WTC11 (cell line): ENCODE measurements at regions not wholly inside any gene's neighbourhood (a gene's known extent, or its start where the extent isn't known, plus 50 kb on each side); places are given as distances from the start of the nearest gene placed in this dataset.

Source experiments
- ATAC-seq: fragments of 200-7000 bp; cut with Tn5 transposase; 2 replicates; pipeline ENCODE4 v1.10.0; 2021; ENCODE audit warnings: mild to moderate bottlenecking, moderate library complexity
- CTCF ChIA-PET: fragments of 300-600 bp; sonication (Branson Sonifier 250); formaldehyde crosslinking; loops from one replicate; lab custom pipeline; 2021; ENCODE audit warnings: antibody characterized with exemption; lab: Charles Lee
- POLR2A ChIA-PET: fragments of 350-600 bp; sonication (Branson Sonifier 250); formaldehyde crosslinking; loops from one replicate; lab custom pipeline; 2021; ENCODE audit warnings: antibody characterized with exemption; lab: Charles Lee
- DNase-seq: peaks from one replicate; pipeline ENCODE4 v3.0.0; 2021; ENCODE audit warnings: low spot score
- H3K27ac Mint-ChIP-seq: 2 replicates; pipeline ENCODE4 v1.8.0; 2021; ENCODE audit warnings: mixed read lengths
- H3K27me3 Mint-ChIP-seq: 2 replicates; pipeline ENCODE4 v1.8.0; 2021; ENCODE audit warnings: low read depth, mild to moderate bottlenecking, moderate library complexity, mixed read lengths
- H3K36me3 Mint-ChIP-seq: 2 replicates; pipeline ENCODE4 v1.8.0; 2021; ENCODE audit warnings: mixed read lengths
- H3K4me1 Mint-ChIP-seq: 2 replicates; pipeline ENCODE4 v1.8.0; 2022; ENCODE audit warnings: mixed read lengths
- H3K4me3 Mint-ChIP-seq: 2 replicates; pipeline ENCODE4 v1.8.0; 2021; ENCODE audit warnings: mild to moderate bottlenecking, moderate library complexity, mixed read lengths
- H3K9me3 Mint-ChIP-seq: 2 replicates; pipeline ENCODE4 v1.8.0; 2021; ENCODE audit warnings: mixed read lengths
- ATF1 ChIP-seq: sonication (generic); formaldehyde crosslinking; IDR thresholded peaks from 2 replicates; pipeline ENCODE4 v1.8.1; 2023; ENCODE audit warnings: mild to moderate bottlenecking, moderate library complexity, missing genetic modification reagents
- CTCF ChIP-seq: fragments of 200-600 bp; IDR thresholded peaks from 2 replicates; pipeline ENCODE4 v1.8.0; 2022; ENCODE audit warnings: antibody characterized with exemption
- E2F1 ChIP-seq: sonication (generic); formaldehyde crosslinking; IDR thresholded peaks from 2 replicates; pipeline ENCODE4 v1.8.0; 2022; ENCODE audit warnings: mild to moderate bottlenecking, missing genetic modification reagents
- ELF4 ChIP-seq: sonication (generic); formaldehyde crosslinking; IDR thresholded peaks from 2 replicates; pipeline ENCODE4 v1.8.1; 2022; ENCODE audit warnings: low read depth, mild to moderate bottlenecking, moderate library complexity, missing genetic modification reagents
- EMX1 ChIP-seq: fragments of 250-450 bp; sonication (Bioruptor Pico); IDR thresholded peaks from 2 replicates; pipeline ENCODE4 v1.8.0; 2021; ENCODE audit warnings: mild to moderate bottlenecking
- ETV6 ChIP-seq: sonication (generic); formaldehyde crosslinking; IDR thresholded peaks from 2 replicates; pipeline ENCODE4 v1.8.1; 2022; ENCODE audit warnings: mild to moderate bottlenecking, missing genetic modification reagents
- HMGXB4 ChIP-seq: sonication (generic); formaldehyde crosslinking; IDR thresholded peaks from 2 replicates; pipeline ENCODE4 v1.8.1; 2023; ENCODE audit warnings: mild to moderate bottlenecking, moderate library complexity, missing genetic modification reagents
- IRF2 ChIP-seq: sonication (generic); formaldehyde crosslinking; IDR thresholded peaks from 2 replicates; pipeline ENCODE4 v1.8.0; 2022; ENCODE audit warnings: low read depth, missing genetic modification reagents, borderline replicate concordance
- MLX ChIP-seq: sonication (generic); formaldehyde crosslinking; IDR thresholded peaks from 2 replicates; pipeline ENCODE4 v1.8.1; 2023; ENCODE audit warnings: mild to moderate bottlenecking, missing genetic modification reagents, moderate library complexity
- MXD4 ChIP-seq: fragments of 250-450 bp; sonication (Bioruptor Pico); IDR thresholded peaks from 2 replicates; pipeline ENCODE4 v1.8.0; 2021; ENCODE audit warnings: mild to moderate bottlenecking, moderate library complexity, borderline replicate concordance
- MYBL2 ChIP-seq: sonication (generic); formaldehyde crosslinking; IDR thresholded peaks from 2 replicates; pipeline ENCODE4 v1.8.1; 2023; ENCODE audit warnings: mild to moderate bottlenecking, moderate library complexity, missing genetic modification reagents
- OVOL2 ChIP-seq: fragments of 250-450 bp; sonication (Bioruptor Pico); IDR thresholded peaks from 2 replicates; pipeline ENCODE4 v1.9.0; 2021; ENCODE audit warnings: mild to moderate bottlenecking, borderline replicate concordance
- TCF7 ChIP-seq: sonication (generic); formaldehyde crosslinking; IDR thresholded peaks from 2 replicates; pipeline ENCODE4 v1.8.0; 2022; ENCODE audit warnings: mild to moderate bottlenecking, low read depth, missing genetic modification reagents, moderate library complexity
- TEAD1 ChIP-seq: sonication (generic); formaldehyde crosslinking; IDR thresholded peaks from 2 replicates; pipeline ENCODE4 v1.8.0; 2022; ENCODE audit warnings: mild to moderate bottlenecking, missing genetic modification reagents
- TEAD4 ChIP-seq: sonication (generic); formaldehyde crosslinking; IDR thresholded peaks from 2 replicates; pipeline ENCODE4 v1.8.0; 2022; ENCODE audit warnings: mild to moderate bottlenecking, missing genetic modification reagents
- TP53 ChIP-seq: sonication (generic); formaldehyde crosslinking; IDR thresholded peaks from 2 replicates; pipeline ENCODE4 v1.8.1; 2023; ENCODE audit warnings: mild to moderate bottlenecking, missing genetic modification reagents
- USF1 ChIP-seq: sonication (generic); formaldehyde crosslinking; IDR thresholded peaks from 2 replicates; pipeline ENCODE4 v1.8.0; 2022; ENCODE audit warnings: mild to moderate bottlenecking, missing genetic modification reagents
- USF2 ChIP-seq: sonication (generic); formaldehyde crosslinking; IDR thresholded peaks from 2 replicates; pipeline ENCODE4 v1.8.1; 2023; ENCODE audit warnings: mild to moderate bottlenecking, missing genetic modification reagents, moderate library complexity
- ZBTB43 ChIP-seq: sonication (generic); formaldehyde crosslinking; IDR thresholded peaks from 2 replicates; pipeline ENCODE4 v1.8.1; 2023; ENCODE audit warnings: mild to moderate bottlenecking, missing genetic modification reagents
- ZNF425 ChIP-seq: fragments of 250-450 bp; sonication (Bioruptor Pico); conservative IDR thresholded peaks from 2 replicates; pipeline ENCODE4 v1.9.0; 2021; ENCODE audit warnings: mild to moderate bottlenecking
- ZSCAN18 ChIP-seq: fragments of 250-450 bp; sonication (Bioruptor Pico); IDR thresholded peaks from 2 replicates; pipeline ENCODE4 v2.1.2; 2022; ENCODE audit warnings: mild to moderate bottlenecking, moderate library complexity

- H3K27ac Mint-ChIP-seq: no peak overlapping the region
- no peak overlapping the region for H3K4me3 Mint-ChIP-seq
- H3K27me3 Mint-ChIP-seq: peaks cover 6% of the 10 kb centered on the region; the same call in 1 of the 2 replicates
- H3K4me1 Mint-ChIP-seq: no peaks in the 10 kb centered on the region
- POLR2A ChIA-PET: no interaction called here
- CTCF ChIA-PET: no interaction called here
- H3K9me3 Mint-ChIP-seq: no peaks in the 10 kb centered on the region
- ATAC-seq: no peak
- no peak for DNase-seq
- H3K36me3 Mint-ChIP-seq: no peaks in the 10 kb centered on the region
- no peak for TF ChIP-seq HMGXB4 (CRISPR knock-in tag)
- TF ChIP-seq E2F1 (CRISPR knock-in tag): no peak
- TF ChIP-seq TCF7 (CRISPR knock-in tag): no peak
- no peak for TF ChIP-seq IRF2 (CRISPR knock-in tag)
- no peak for TF ChIP-seq USF2 (CRISPR knock-in tag)
- TF ChIP-seq EMX1 (CRISPR knock-in tag): no peak
- no peak for TF ChIP-seq MLX
- no peak for TF ChIP-seq ETV6 (CRISPR knock-in tag)
- TF ChIP-seq ZNF425 (CRISPR knock-in tag): no peak
Measured at GRCh38 chr7:125169088-125169487, 239.5 kb upstream of the POT1 start.

GRCh38 chr7:125154930-125155329 is 225.3 kb upstream of the POT1 start:
- H3K4me1 Mint-ChIP-seq: no peaks in the 10 kb centered on the region
- H3K9me3 Mint-ChIP-seq: peaks cover 6% of the 10 kb centered on the region; the same call in 1 of the 2 replicates
- no peak overlapping the region for H3K4me3 Mint-ChIP-seq
- POLR2A ChIA-PET: no interaction called here
- CTCF ChIA-PET: no interaction called here
- DNase-seq (no peak), ATAC-seq (no peak)
- H3K27me3 Mint-ChIP-seq: no peaks in the 10 kb centered on the region
- H3K36me3 Mint-ChIP-seq: no peaks in the 10 kb centered on the region
- no peak overlapping the region for H3K27ac Mint-ChIP-seq
- no peak for TF ChIP-seq MXD4 (CRISPR knock-in tag)
- no peak for TF ChIP-seq CTCF
- no peak for TF ChIP-seq ATF1 (CRISPR knock-in tag)
- TF ChIP-seq ELF4 (CRISPR knock-in tag): no peak
- TF ChIP-seq OVOL2: no peak
- TF ChIP-seq TEAD4 (CRISPR knock-in tag): no peak
- TF ChIP-seq MYBL2 (CRISPR knock-in tag): no peak
- no peak for TF ChIP-seq ZSCAN18 (CRISPR knock-in tag)
- TF ChIP-seq TP53: no peak
- no peak for TF ChIP-seq USF2 (CRISPR knock-in tag)
- no peak for TF ChIP-seq TEAD1 (CRISPR knock-in tag)
- TF ChIP-seq ZBTB43 (CRISPR knock-in tag): no peak
- no peak for TF ChIP-seq USF1 (CRISPR knock-in tag)
- no peak for TF ChIP-seq ETV6 (CRISPR knock-in tag)
- no peak for TF ChIP-seq MLX
